GM12875 (cell line): ENCODE measurements at regions not wholly inside any gene's neighbourhood (a gene's known extent, or its start where the extent isn't known, plus 50 kb on each side); places are given as distances from the start of the nearest gene placed in this dataset.

Experiments used
- H3K4me3 ChIP-seq: one replicate; pipeline ENCODE4 v1.5.1; 2011; ENCODE audit warnings: low read depth, low read length, control low read depth
- TF ChIP-seq, protein P1 (sequence below): IDR thresholded peaks from 2 replicates; pipeline ENCODE4 v1.5.1; 2011; ENCODE audit warnings: low read depth, mild to moderate bottlenecking, control low read depth, inconsistent platforms, low read length, moderate library complexity, borderline replicate concordance; ENCODE audit not compliant: insufficient read depth

DNA sequence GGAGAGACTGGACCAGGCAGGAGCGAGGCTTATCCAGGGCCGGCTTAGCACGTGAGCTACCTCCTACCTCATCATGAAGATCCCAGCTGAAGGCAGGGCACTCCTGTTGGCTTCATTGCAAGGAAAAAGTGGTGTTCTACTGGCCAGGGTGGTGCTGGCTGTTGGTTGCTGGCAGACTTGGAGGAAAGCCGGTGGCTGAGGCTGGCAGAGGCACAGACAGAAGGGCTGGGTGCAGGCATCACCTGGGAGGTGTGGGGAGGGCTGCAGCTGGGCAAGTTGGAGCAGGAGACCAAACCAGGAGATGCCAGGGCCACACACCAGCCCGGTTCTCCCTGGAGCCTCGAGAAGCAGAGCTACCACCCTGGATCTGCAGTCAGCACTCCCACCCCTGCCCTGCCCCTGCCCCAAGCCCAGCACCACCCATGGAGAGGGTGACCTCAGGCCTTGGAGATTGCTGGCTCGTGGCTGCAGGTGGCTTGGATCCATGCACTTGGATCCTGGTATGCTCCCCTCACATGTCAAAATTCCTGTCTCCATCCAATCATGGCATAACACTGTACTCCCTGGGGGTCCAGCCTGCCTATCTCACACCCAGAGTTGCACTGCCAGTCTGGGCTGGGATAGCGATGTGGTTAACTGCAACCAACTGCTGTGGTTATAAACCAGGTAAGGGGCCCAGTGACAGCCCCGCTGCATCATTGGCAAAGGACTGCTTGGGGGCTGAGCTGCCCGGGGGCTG is 49.7 kb downstream of the GLI2 start:
- TF ChIP-seq, protein P1, sequence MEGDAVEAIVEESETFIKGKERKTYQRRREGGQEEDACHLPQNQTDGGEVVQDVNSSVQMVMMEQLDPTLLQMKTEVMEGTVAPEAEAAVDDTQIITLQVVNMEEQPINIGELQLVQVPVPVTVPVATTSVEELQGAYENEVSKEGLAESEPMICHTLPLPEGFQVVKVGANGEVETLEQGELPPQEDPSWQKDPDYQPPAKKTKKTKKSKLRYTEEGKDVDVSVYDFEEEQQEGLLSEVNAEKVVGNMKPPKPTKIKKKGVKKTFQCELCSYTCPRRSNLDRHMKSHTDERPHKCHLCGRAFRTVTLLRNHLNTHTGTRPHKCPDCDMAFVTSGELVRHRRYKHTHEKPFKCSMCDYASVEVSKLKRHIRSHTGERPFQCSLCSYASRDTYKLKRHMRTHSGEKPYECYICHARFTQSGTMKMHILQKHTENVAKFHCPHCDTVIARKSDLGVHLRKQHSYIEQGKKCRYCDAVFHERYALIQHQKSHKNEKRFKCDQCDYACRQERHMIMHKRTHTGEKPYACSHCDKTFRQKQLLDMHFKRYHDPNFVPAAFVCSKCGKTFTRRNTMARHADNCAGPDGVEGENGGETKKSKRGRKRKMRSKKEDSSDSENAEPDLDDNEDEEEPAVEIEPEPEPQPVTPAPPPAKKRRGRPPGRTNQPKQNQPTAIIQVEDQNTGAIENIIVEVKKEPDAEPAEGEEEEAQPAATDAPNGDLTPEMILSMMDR, result no peak
- H3K4me3 ChIP-seq, result no peak overlapping the region

DNA sequence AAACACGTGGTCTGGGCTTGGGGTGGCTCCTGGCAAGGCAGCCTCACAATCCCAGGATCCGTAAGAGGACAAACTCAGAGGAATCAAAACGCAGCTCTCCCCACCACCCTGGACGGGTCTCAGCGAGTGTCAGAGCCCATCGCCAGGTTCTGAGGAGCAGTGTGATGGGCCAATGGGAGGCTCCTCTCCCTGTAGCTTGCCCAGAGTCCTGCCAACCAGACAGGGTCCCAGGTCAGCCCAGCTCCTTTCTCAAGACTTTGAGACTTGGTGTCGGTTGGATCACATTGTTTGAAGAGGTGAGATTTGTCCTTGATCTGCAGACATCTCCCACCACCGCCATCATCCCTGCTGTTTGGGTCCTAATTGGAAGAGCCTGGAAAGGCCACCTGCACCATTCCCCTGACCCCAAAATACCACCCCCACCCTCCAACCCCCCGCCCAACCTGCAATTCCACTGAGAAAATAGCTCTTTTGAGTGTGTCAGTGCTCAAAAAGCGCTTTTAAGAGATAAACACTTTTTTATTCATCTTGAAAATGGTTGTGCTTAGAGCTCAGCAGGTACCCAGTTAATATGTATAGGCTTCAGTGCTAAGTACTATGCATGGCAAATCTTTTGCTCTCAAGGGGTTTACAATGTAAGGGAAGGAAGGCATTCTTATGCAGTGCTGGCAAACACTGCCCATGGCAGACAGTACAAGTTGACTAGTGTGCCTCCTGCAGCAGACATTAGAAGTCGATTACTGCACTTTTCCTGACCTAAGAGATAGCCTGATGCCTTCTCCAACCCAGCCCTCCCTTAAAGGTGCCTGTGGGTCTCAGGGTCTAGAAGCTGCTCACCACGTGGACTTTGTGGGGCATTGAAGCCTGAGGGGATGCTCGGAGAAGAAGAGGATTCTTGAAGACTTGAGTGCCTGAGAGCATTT is 50.6 kb downstream of the GLI2 start:
- TF ChIP-seq, protein P1, result no peak
- no peak overlapping the region for H3K4me3 ChIP-seq

DNA sequence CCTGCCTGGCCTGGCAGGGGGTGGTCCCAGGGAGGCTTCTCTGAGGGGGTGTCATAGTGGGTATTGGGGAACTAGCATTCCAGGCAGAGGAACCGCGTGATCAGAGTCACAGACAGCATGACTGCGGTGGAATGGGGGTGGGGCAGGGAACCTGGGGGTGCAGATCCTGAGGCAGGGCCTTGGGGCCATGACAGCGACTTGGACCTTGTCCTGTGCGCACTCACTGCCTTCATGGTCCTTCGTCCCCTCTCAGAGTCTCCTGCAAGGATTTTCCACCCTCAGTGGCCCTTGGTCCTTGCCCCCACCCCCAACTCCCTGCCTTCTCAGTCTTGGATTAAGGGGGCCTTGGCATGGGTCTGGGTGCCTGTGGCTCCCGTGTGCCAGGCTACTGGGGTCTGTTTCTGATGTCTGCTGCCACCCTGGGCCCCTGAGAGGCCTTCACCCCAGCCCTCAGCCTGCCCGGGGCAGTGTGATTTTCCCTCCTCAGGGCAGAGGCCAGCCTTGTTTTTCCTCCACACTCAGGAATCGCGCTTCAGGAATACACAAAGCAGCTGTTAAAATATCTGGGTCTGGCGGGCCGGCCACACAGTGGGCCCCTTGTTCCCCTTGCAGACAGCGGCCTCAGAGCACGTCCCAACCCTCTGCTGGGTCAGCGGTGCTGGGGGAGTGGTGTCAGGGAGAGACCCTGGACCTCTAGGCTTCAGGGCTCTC is 51.6 kb downstream of the GLI2 start:
- no peak overlapping the region for H3K4me3 ChIP-seq
- TF ChIP-seq, protein P1, result no peak

DNA sequence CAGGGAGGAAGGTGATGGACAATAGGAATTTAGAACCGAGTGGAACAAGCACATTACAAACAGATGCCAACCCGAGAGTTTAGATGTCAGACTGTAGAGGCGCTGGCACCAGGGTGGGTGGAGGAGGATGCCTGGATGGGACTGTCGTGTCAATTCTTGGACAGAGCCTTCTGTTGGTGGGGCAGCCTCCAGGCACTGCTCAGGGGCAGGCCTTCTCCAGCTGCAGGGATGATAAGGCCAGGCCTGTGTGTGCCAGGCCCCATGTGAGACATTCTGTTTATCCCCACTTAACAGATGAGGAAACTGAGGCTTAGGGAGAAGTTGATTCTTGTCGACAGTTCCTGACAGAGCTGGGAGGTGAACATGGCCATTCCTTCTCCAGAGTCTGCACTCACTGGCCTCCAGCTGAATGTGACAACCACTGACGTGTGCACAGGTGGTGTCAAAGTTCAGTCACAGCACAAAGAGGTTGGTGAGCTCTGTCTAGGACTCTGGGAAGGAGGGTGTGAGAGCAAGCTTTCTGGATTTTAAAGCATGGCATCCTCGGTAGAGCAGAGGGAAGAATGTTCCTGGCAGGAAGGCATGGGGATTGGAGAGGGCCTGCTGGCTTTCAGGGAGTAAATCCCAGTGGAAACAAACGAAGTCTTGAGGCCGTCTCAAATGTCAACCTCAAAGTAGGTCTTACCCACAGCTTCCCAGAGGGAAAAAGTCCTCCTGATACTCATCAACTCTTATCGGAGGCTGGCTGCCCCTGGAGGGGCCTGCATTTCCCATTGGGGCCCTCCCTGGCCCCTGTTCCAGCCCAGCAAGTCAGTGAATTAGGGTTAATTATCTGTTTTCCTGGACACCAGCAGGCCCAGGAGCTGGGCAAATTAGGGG is 52.4 kb downstream of the GLI2 start:
- TF ChIP-seq, protein P1, result no peak
- H3K4me3 ChIP-seq, result no peak overlapping the region

DNA sequence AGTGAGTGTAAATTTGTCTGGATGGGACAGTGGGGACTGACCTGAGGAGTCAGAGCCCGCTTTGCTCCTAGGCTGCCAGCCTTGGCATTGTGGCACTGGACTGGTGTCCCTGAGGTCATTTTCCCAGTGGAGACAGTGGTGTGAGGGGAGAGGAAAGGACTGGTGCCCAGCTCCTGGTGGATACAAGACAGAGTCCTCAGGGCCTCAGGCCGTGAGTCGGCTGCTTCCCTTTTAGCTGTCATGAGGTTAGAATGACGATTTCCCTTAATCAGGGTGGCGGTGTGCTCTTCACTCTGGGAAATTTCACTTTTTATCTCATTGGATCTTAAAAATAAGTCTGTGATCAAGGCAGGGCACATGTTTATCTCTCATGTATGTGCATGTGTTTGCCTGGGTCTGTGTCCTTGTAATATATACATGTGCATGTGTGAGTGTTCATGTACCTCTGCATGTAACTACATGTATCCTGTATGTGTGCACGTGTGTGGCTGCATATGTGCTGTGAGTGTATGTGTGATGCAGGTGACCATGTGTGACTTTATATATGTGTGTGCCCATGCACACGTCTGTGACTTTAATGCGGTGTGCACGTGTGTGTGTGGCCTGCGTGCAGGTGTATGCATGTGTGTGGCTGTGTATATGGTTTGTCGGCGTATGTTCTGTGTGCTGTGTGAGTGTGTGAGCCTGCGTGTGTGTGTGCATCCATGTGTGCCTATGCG is 55.7 kb downstream of the GLI2 start:
- TF ChIP-seq, protein P1, result no peak
- no peak overlapping the region for H3K4me3 ChIP-seq

DNA sequence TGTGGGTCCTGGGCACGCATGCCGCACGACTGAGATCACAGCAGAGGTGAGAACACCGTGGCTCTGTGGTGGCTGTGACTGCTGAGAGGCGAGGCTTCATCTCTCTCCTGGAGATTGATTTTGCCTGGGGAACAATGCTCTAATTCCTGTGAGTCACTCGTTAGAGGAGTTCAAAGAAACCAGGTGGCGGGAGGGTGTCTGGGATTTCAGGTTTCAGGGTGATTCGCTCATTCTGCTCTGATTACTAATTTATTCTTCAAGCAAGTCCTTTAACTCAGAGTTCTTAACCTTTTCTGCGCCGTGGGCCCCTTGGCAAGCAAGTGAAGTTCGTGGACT is 56.3 kb downstream of the GLI2 start:
- TF ChIP-seq, protein P1, result no peak
- no peak overlapping the region for H3K4me3 ChIP-seq
